T-helper 2 cell treated with Interferon-gamma antibody and Interleukin-4, amounts not matched to agents 100 ng/mL and 5 ng/mL, for 36 hours (primary cell): ENCODE measurements at regions not wholly inside any gene's neighbourhood (a gene's known extent, or its start where the extent isn't known, plus 50 kb on each side); places are given as distances from the start of the nearest gene placed in this dataset.
"Not testable (repeated sequence)": the region's sequence is repeated elsewhere in the genome, so short reads cannot be mapped to it uniquely, and the experiment has no call there.

Source experiments
- intact Hi-C: fragments of 100-400 bp; cut with micrococcal nuclease; formaldehyde crosslinking; loops from one replicate; pipeline ENCODE4 v1.15.1; 2023

DNA sequence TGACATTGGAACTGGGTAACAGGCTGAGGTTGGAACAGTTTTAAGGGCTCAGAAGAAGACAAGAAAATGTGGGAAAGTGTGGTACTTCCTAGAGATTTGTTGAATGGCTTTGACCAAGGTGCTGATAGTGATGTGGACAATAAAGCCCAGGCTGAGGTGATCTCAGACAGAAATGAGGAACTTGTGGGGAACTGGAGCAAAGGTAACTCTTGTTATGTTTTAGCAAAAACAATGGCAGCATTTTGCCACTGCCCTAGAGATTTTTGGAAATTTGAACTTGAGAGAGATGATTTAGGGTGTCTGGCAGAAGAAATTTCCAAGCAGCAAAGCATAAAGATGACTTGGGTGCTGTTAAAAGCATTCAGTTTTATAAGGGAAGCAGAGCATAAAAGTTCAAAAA, 474.7 kb upstream of the ADGRB3 start:
- intact Hi-C loops = no loop called here

GRCh38 chr6:68159433-68159832, 475.6 kb upstream of the ADGRB3 start:
- intact Hi-C loops = no loop called here

- intact Hi-C loops = no loop called here
Observed at GRCh38 chr6:68158256-68158655, 476.8 kb upstream of the ADGRB3 start.

- intact Hi-C loops = no loop called here
Observed at GRCh38 chr6:68144667-68145066, 490.4 kb upstream of the ADGRB3 start.

DNA sequence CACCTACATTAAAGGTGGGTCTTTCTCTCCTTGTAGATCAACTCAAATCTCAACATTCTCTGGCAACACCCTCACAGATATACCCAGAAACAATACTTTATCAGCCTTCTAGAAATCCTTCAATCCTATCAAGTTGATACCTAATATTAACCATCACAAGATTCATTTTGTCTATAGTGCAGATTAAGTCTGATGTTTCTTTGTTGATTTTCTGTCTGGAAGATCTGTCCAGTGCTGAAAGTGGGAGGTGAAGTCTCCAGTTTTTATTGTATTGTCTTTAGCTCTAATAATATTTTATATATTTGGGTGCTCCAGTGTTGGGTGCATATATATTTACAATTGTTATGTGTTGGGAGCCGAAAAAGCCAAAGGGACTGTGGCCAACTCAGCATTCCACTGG, 493.9 kb upstream of the ADGRB3 start:
- intact Hi-C loops = no loop called here

- intact Hi-C loops = no loop called here
Observed at GRCh38 chr6:68139130-68139529, 496.0 kb upstream of the ADGRB3 start.

- intact Hi-C loops = no loop called here
Observed at GRCh38 chr6:68134796-68135195, 500.3 kb upstream of the ADGRB3 start.

- intact Hi-C loops = no loop called here
Observed at GRCh38 chr6:68128211-68128610, 506.9 kb upstream of the ADGRB3 start.

DNA sequence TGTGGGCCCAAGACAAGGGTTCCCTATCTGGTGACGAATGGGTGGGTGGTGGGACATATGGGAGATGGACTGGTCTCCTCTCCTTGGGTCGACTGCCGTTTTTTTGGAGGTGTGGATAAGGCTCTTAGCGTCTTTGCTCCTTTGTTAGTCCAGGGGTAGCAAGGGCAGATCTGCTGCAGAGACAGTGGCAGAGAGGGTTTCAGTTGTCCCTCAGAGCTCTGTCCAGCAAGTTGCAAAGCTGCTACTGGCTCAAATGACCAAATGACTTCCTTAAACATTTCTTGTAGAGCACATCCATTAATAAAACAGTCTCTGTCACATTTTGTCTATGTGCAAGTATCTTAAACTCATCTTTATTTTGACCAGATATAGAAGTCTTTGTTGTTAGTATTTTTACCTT, 508.0 kb upstream of the ADGRB3 start:
- intact Hi-C loops = no loop called here

- intact Hi-C loops = no loop called here
Observed at GRCh38 chr6:68126089-68126749, 508.9 kb upstream of the ADGRB3 start.

- intact Hi-C loops = not testable (repeated sequence)
Observed at GRCh38 chr6:68122975-68123374, 512.1 kb upstream of the ADGRB3 start.

DNA sequence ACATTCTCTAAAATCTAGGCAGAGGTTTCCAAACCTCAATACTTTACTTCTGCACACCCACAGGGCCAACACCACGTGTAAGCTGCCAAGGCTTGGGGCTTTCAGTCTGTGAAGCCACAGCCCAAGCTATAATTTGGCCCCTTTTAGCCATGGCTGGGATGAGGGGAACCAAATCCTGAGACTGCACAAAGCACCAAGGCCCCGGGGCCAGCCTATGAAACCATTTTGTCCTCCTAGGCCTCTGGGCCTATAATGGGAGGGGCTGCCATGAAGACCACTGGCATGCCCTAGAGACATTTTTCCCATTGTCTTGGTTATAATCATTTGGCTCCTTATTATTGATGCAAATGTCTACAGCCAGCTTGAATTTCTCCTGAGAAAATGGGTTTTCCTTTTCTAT, 513.0 kb upstream of the ADGRB3 start:
- intact Hi-C loops = no loop called here

- intact Hi-C loops = not testable (repeated sequence)
Observed at GRCh38 chr6:68120954-68121353, 514.1 kb upstream of the ADGRB3 start.

GRCh38 chr6:68114463-68115047, 520.5 kb upstream of the ADGRB3 start:
- intact Hi-C loops = no loop called here

DNA sequence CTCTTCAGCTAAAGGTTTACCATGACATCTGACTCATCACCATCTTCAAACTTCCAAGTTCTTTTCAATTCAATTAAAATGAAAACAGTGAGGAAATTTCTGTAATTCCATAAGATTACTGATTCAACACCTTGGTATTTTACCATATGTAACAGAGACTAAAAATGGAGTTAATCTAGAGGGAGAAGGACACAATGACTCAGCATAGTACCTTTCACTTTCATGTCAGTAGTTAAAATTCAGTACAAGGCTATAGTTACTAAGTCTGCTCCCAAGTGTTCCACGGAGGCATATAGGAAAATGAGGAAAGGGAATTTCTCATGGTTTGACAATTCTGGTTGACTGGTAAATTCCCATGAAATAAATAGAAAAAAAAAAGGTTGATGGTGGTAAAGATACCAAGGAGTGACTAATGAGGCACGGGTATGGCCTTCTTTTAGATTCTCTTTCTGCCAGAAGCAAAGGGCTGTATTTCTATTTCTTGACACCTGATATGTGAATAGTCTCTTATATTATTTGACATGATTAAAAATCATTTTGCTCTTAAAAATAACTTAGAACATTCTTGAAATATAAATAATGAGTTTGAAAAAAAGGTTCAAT, 526.7 kb upstream of the ADGRB3 start:
- intact Hi-C loops = no loop called here

- intact Hi-C loops = no loop called here
Observed at GRCh38 chr6:68094070-68094469, 541.0 kb upstream of the ADGRB3 start.

GRCh38 chr6:68087399-68088133, 547.5 kb upstream of the ADGRB3 start:
- intact Hi-C loops = no loop called here

- intact Hi-C loops = no loop called here
Observed at GRCh38 chr6:68086199-68086598, 548.9 kb upstream of the ADGRB3 start.

GRCh38 chr6:68085599-68085998, 549.5 kb upstream of the ADGRB3 start:
- intact Hi-C loops = not testable (repeated sequence)

- intact Hi-C loops = no loop called here
Observed at GRCh38 chr6:68082086-68082485, 553.0 kb upstream of the ADGRB3 start.

DNA sequence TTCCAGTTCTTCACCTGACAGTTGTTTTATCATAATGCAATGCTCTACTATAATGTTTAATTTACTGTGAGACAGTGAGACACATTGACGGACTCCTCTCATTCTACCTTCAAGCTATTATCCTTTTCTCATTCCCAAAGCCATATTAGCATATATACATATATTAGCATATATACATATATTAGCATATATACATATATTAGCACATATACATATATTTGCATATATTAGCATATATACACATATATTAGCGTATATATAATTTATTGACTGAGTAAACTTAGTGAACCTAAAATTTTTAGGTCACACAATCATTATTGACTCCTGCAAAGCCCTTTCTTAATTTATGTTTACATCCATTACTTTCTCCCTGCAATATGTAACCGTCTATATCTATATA, 555.0 kb upstream of the ADGRB3 start:
- intact Hi-C loops = no loop called here

DNA sequence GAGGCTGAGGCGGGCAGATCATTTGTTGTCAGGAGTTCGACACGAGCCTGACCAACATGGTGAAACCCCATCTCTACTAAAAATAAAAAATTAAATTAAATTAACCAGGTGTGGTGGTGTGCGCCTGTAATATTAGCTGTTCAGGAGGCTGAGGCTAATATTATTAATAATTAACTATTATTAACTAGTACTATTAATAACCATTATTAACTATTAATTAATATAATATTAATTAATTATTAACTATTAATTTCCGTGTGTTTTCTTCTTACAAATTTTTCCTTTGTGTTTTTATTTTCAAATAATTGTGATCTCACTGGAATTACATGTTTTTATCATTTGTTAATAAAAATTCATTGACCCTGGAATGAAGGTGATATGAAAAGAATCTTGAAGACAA, 557.4 kb upstream of the ADGRB3 start:
- intact Hi-C loops = no loop called here
